PC-3 (cell line): ENCODE measurements at regions not wholly inside any gene's neighbourhood (a gene's known extent, or its start where the extent isn't known, plus 50 kb on each side); places are given as distances from the start of the nearest gene placed in this dataset.

Experiments
- EZH2 ChIP-seq: fragments of 300-600 bp; sonication (generic); IDR thresholded peaks from one replicate; pipeline ENCODE4 v1.6.1; 2017; ENCODE audit warnings: antibody characterized with exemption, mild to moderate bottlenecking, low read length; ENCODE audit not compliant: unreplicated experiment
- EZH2phosphoT487 ChIP-seq: fragments of 300-600 bp; sonication (generic); IDR thresholded peaks from 2 replicates; pipeline ENCODE4 v1.6.1; 2018; ENCODE audit warnings: mild to moderate bottlenecking, antibody characterized with exemption, low read length, borderline replicate concordance
- TF ChIP-seq, protein P1 (sequence below): fragments of 300-600 bp; sonication (generic); conservative IDR thresholded peaks from 2 replicates; pipeline ENCODE4 v1.5.1; 2017; ENCODE audit warnings: antibody characterized with exemption, low read depth, mild to moderate bottlenecking, low read length

GRCh38 chr2:65789923-65790675 lies 357.7 kb upstream of the SPRED2 start:
- TF ChIP-seq EZH2 (no peak), EZH2phosphoT487 (no peak)
- TF ChIP-seq, protein P1, sequence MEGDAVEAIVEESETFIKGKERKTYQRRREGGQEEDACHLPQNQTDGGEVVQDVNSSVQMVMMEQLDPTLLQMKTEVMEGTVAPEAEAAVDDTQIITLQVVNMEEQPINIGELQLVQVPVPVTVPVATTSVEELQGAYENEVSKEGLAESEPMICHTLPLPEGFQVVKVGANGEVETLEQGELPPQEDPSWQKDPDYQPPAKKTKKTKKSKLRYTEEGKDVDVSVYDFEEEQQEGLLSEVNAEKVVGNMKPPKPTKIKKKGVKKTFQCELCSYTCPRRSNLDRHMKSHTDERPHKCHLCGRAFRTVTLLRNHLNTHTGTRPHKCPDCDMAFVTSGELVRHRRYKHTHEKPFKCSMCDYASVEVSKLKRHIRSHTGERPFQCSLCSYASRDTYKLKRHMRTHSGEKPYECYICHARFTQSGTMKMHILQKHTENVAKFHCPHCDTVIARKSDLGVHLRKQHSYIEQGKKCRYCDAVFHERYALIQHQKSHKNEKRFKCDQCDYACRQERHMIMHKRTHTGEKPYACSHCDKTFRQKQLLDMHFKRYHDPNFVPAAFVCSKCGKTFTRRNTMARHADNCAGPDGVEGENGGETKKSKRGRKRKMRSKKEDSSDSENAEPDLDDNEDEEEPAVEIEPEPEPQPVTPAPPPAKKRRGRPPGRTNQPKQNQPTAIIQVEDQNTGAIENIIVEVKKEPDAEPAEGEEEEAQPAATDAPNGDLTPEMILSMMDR, result no peak
